ENCODE measurements at regions not wholly inside any gene's neighbourhood (a gene's known extent, or its start where the extent isn't known, plus 50 kb on each side); places are given as distances from the start of the nearest gene placed in this dataset.
A peak's percentile ranks its signal among the peaks of the same experiment; 100 is the strongest.

DNA sequence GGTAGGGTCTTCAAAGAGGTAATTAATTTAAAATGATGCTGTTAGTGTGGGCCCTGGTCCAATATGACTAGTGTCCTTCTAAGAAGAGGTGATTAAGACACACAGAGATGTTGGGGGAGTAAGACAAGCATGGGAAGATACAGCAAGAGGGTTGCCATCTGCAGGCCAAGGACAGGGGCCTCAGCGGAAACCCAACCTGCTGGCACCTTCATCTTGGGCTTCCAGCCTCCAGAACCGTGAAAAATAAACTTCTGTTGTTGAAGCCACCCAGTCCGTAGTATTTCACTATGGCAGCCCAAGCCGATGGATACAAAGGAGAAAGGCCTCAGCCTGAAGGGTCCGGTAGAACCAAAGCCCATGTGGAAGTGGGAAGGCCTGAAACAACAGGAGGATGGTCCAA is 161.7 kb upstream of the UBE2E1 start:
- no peak for DNase-seq (ENCODE audit: low read depth in 2 of 3, low spot score in 2 of 3)

DNA sequence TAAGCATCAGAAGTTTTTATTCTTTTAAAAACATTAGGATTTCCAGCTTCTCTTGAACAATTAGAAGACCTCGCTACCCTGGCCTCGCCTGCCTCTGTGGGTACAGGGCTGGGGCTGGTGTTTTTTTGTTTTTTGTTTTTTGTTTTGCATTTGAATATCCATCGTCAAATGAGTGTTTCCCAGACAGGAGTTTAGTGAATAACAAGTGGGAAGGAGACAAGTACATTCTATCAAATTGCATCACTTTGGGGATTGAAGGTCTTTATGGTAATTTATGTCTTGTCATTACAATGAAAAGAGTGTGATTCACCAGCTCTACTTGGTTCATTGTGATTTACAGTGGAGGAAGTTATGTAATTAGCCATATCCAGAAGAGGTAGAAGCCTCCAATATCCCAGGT is 161.1 kb upstream of the UBE2E1 start:
- DNase-seq (ENCODE audit: low read depth in 2 of 3, low spot score in 2 of 3): no peak

DNA sequence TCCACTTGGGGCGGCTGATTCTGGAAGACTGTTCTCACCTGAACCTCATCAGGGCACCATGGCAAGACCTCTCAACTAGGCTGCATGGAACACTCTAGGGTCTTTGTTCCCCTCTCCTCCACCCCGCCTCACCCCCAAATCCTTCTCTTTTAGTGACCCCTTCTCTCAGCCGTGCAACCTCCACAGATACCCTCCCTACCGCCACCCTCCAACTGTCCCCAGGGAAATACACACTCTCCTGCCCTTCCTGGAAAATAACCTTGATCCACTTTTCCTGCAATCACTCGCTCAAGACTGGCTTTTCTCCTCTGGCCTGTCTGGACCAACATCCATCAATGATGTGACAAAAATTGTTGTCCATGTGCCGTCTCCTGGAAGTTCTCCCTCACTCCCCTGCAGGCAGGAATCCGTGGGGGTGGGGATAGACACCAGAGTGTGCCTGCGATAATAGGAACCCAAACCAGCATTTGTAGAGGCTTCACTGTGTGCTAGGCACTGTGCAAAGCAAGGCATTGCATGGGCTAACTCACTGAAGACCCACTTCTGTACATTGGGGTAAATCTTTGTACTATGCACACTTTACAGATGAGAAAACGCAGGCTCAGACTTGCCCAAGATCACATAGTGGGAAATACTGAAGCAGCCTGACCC is 160.1 kb upstream of the UBE2E1 start:
- DNase-seq (ENCODE audit: low read depth in 2 of 3, low spot score in 2 of 3): no peak

DNA sequence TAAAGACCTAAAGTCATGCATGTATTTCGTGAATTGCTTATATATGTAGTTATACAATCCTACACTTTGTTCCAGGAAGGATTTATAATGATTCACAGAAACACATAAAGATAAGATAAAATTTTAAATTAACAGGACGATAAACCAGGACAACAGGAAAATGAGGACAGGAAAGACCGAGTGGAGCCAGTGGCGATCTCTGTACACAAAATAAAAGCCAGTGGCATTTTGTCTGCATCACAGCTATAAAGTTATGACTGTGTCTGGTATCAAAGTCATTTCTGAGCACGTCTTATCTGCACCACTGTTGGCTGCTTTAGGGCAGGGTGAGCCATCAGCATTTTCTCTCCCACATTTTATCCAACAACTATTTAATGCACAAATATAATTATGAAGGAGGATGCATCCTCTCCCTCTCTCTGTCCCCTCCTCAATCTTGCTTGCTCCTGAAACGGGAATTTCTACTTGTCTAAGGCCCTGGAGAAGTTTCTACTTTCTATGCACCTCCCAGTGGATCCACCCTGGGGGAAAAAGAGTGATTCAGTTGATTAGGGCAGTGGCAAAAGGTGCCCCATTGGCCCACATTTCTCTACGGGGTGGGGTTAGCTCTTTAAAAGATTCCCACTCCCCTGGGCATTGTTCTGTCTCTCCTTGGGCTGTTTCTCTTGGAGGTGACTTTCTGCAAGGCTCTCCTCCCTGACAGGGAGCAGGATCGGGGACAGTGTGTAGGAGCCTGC is 159.4 kb upstream of the UBE2E1 start:
- no peak for DNase-seq (ENCODE audit: low read depth in 2 of 3, low spot score in 2 of 3)

DNA sequence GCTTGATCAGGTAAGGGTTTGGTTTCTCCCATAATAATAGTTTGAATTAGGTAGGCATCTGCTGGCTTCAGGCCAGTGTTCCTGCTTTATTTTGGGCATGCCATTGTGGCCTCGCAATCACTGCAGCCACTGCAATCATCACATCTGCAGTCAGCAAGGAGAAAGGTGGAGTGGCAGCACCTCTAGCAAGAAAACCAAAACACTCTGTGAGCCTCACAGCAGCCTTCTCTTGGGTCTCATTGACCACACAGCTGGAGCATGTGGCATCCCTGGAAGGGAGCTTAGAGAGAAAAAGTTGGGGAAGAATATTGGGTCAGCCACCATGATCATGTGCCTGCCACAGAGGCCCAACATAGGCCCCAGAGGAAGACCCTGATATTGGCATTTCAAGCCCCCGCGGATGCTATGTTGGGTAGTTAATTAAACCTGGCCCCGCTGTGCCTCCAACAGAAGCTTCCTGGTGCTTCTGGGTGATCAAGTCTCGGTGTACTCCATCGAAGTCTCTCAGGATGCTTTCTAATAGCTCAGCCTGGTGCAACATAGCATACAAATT is 158.0 kb upstream of the UBE2E1 start:
- DNase-seq (ENCODE audit: low read depth in 2 of 3, low spot score in 2 of 3): no peak

DNA sequence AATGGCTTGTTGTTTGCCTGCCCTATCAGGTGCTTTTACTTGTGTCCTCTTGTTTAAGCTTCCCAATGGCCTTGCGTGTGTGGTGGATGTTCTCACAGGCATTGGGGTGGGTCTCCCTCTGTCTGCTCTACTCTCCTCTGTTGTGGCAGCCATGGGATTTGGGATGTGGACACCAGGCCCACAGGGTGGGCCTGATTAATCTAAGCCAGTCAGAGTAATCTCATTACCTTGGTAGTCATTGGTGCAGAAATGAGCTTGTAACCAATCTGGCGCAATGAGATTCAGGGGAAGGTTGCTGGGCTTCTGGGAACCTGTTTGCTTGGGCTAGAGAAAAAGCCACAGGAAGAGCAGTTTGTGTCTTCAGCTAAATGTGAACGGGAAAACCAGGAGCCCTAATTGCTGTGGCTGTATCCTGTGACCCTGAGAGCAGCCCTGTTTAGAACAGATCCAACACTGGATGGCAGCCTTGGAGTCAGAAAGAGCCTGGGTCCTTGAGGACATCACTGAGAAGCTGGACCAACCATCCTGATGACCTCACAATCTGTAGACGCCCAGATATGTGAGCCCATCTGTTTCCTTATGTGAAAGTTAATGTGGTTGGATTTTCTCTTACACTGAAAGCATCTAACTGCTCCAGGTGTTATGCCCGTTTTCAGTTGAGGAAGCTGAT is 157.3 kb upstream of the UBE2E1 start:
- no peak for DNase-seq (ENCODE audit: low read depth in 2 of 3, low spot score in 2 of 3)

DNA sequence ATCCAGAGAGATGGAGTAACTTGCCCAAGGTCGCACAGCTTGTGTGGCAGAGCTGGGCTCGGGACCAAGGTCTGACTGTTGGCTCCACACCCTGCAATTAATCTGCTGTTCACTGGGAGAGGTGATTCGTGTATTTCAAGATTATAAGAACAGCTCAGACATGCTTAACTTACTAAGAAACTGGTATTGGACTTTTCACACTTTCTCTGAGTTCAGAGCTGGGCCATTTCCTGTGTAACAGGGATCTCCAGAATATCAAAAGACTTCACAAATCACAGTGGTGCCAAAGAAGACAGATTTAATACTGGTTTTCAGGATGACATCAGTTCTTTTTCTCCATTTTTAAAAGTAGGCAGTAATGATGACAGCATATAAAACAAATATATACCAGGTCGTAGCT is 156.8 kb upstream of the UBE2E1 start:
- DNase-seq (ENCODE audit: low read depth in 2 of 3, low spot score in 2 of 3): no peak

DNA sequence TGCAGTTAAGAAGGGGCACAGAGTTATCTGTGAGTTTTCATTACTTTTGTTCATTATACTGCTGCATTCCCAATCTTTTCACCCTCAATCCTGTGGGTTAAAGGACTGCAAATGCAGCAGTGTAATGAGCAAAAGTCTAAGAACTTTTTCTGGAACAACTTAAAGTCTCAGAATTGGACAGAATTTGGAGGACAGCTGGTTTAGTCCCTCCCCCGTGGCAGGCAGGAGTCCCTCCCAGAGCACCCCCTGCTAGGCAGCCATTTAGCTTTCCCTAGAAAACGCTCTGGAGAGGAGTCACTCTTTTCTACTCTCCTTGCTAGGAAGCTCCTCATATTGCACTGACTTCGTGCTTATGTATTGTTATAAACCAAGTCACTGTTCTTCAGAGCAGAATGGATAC is 156.3 kb upstream of the UBE2E1 start:
- no peak for DNase-seq (ENCODE audit: low read depth in 2 of 3, low spot score in 2 of 3)

DNA sequence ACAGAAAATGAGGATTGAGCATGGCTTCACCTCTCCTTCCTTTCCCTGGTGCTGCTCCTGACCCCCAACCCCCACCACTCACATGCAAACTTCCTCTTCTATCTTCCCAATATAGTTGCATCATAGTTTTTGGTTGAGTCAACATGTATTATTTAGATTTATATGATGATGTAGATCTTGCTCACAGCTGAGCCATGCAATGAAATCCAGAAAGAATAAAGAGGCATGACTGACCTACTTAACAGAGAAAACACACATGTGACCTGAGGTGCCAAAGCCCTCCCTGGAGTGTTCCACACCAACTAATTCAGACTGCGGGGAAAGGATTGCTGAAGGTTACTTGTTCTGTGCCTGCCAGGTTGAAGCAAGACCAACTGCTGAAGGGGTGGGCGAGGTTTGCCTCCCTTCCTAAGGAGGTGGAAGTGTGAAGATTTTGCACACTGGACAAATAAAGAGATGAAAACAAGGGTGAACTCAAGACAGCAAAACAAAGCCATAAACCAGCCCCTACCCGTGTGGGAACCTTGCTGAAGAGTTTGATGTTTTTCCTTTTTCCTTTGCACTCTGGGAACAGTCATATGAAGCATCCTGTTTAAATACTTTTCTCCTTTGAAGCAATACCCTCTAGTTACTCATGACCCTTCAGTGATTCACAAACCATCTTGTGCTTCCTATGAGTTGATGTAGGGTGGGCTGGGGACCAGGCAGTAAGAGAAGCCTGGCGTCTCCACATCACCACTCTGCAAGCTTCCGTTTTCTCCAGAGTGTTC is 155.2 kb upstream of the UBE2E1 start:
- no peak for DNase-seq (ENCODE audit: low read depth in 2 of 3, low spot score in 2 of 3)

DNA sequence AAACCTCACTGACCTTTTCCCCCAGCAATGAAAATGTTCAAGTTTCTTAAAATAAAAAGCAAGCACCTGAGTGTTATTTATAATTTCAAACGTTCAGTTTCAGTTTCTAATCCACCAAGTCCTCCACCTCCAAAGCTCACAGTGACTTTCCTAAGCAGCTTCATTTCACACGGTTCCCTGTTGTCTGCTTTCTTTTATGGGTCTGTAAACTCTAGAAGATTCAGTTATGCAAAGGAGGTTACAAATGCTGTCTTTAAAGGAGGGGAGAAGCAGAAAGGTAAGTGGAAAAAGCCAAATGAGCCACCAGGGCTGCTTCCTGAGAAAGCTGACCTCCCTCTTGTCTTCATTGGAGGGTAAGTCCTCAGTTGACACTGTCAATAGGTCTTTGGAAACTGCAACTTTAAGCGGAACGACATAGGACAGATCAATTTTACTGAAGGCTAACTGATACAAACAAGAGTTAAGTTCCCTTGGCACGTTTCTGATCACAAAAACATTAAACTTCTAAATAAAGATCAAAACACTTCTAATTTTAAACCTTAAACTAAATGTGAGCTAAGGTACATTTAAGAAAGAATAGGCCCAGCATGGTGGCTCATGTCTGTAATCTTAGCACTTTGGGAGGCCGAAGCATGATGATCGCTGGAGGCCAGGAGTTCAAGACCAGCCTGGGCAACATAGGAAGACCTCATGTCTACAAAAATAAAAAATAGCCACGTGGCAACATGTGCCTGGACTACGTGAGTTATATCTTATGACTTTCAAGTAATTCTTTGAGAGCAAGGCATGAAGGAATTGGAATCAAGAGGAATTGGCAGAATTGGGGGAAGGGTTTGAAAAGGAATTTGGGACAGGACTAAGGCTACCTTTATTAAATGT is 151.9 kb upstream of the UBE2E1 start:
- no peak for DNase-seq (ENCODE audit: low read depth in 2 of 3, low spot score in 2 of 3)

DNA sequence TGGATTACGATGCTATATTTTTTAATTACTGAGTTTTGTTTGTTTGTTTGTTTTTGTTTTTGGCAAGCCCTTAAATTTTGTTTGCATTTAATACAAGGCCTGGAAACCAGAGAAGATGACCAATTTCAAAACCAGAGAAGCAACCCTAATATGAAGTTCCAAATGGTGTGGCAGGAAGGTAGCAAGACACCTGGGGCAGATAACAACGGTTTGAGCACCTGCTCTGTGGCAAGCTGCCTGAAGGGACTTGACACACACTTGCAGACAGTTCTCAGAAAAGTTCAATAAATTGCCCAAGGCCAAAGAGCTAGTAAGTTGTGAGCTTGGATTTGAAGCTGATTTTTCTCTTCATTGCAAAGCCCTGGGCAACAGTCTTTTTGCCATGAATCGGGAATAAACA is 151.2 kb upstream of the UBE2E1 start:
- DNase-seq (ENCODE audit: low read depth in 2 of 3, low spot score in 2 of 3): no peak

DNA sequence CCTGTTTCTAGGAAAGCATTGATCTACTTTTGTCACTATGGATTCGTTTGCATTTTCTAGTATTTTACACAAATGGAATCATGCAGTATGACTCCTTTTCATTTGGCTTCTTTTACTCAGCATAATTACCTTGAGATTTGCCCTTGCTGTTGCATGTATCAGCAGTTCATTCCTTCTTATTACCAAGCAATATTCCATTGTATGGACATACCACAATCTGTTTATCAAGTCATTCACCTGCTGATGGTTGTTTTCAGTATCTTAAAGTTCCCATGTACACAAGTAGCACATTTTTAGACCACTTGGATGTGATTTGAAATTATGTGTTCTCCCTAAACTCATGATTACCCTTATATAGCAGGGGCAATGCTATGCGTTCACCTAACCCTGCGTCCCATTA is 150.0 kb upstream of the UBE2E1 start:
- no peak for DNase-seq (ENCODE audit: low read depth in 2 of 3, low spot score in 2 of 3)

DNA sequence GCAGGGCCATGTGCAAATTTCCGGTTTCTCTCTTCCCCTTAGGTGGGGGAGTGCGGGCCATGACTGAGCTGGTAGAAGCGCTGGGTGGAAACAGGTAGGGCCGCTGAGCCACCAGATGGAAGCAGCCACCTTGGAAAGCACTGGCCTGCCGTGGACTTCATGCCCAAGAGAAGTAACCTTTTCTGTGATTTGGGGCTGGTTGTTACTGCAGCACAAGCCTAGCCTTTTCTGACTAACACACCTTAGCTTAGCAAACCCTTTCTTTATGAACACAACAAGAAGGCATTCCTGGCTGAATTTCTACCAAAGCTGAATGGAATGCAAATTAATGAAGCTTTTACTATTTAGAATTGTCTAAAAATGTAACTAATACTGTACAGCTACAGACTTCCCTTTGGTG is 149.6 kb upstream of the UBE2E1 start:
- DNase-seq (ENCODE audit: low read depth in 2 of 3, low spot score in 2 of 3): no peak

DNA sequence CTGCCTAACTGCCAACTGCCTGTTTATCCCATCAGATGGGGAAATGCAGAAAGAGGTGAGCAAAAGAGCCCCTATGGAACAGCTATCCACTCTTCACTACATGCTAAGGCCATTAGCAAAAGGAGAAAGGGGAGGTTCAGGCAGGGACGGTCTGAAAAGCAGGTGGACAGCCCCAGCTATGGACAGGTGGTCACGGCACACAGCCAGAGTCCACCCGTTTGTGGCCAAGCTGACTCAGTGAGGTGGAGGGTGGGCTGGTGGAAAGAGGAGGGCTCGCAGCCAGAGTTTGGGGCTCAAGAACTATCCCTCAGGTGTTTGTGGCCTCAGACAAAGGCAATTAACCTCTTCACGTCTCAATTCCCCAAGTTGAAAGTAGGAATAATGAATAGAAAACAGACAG is 148.9 kb upstream of the UBE2E1 start:
- DNase-seq (ENCODE audit: low read depth in 2 of 3, low spot score in 2 of 3): no peak

DNA sequence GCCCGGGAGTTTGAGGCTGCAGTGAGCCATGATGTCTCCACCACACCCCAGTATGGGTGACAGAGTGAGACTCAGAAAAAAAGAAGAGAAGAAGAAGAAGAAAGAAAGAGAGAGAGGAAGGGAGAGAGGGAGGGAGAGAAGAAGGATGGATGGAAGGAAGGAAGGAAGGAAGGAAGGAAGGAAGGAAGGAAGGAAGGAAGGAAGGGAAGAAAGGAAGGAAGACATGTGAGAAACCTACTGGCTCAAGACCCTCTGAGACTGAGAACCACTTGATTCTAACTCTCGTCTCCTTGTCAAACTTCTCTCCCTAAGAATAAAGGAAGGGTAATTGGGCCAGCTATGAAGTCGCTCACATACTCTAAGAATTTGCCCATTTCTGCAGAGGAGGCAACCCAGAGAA is 148.1 kb upstream of the UBE2E1 start:
- no peak for DNase-seq (ENCODE audit: low read depth in 2 of 3, low spot score in 2 of 3)

DNA sequence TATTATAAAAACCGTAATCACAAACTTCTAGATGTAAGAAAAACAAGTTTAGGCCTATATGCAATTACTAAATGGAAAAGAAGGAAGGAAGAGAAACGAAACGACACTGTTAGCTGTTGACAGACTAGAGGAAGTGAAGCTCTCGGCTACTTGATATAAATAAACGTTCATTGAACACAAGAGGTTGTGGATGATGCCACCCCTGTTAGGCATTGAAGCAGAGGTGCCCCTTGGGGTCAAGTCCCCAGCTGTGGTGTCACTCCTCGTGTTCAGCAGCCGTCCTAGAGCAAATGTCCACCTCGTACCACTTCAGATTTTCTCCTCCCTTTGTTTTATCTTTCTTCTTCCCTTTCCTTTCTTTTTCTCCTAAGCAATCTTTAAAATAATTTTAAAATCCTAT is 146.5 kb upstream of the UBE2E1 start:
- DNase-seq (ENCODE audit: low read depth in 2 of 3, low spot score in 2 of 3): peak in 1 of 3 donors; percentile 42

DNA sequence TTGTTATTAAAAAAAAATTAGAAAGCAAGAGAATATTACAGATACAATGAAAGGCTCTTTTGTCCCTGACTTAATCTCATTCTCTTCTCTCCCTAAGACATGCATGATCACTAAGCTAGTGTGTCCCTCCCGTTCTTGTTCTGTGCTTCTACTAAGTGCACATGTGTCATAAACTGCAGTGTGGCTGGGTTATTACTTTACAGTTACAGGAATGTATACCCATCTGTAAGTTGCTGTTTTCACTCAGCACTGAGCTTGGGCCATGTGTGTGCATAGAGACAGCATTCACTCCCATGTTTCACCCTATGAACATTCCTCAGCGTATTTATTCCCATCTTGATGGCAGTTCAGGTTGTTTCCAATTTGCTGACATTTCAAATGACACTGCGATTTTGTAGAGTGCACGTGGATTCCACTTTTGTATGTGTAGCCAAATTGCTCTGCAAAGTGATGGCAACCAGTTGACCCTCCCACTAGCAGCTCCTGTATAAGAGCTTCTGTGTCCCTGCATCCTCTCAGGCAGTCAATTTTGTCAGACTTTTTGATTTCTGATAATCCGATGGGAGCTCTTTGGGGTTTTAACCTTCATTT is 145.8 kb upstream of the UBE2E1 start:
- no peak for DNase-seq (ENCODE audit: low read depth in 2 of 3, low spot score in 2 of 3)

DNA sequence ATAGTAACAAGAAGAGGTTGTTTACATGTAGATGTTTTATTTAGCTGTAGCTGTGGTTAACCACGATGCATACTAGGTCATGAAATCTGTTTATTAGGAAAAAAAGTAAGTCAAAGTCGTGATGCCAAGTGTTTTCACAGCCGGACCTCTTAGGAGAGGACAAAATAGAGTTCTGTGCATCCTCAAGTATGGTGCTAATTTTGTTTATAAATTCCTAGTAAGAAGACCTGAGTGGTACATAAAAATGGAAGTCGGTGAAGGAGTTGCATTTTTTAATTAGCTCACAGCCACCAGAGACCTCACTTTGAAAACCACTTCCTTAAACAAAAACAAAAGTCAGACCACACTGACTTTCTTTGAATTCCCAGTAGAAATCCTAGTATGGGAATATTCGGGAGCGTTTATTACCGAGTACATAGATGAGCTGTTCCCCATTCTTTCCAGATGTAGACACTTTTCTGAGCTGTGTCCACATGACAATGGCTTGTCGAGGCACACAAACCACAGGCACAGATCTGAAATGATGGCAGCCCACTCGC is 143.6 kb upstream of the UBE2E1 start:
- DNase-seq (ENCODE audit: low read depth in 2 of 3, low spot score in 2 of 3): no peak

DNA sequence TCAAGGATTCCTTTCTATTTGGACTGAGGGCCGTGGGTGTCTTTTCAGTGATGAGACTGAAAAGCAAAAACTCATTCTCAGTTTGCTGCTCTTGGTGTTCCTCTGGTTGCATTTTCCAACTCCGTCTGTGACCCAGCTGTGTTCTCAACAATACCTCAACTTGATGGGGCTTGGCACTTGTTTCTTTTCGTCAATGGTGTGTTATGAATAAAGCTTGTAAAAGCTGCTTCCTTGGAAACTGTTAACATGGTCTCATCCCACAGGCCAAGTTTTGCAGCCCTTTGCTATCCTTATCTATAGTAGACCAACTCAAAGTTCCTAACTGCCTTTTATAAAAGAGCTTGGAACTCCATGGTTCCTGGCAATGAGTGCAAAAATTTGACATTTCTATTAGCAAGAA is 142.5 kb upstream of the UBE2E1 start:
- no peak for DNase-seq (ENCODE audit: low read depth in 2 of 3, low spot score in 2 of 3)
